ENCODE measurements at regions not wholly inside any gene's neighbourhood (a gene's known extent, or its start where the extent isn't known, plus 50 kb on each side); places are given as distances from the start of the nearest gene placed in this dataset.

DNA sequence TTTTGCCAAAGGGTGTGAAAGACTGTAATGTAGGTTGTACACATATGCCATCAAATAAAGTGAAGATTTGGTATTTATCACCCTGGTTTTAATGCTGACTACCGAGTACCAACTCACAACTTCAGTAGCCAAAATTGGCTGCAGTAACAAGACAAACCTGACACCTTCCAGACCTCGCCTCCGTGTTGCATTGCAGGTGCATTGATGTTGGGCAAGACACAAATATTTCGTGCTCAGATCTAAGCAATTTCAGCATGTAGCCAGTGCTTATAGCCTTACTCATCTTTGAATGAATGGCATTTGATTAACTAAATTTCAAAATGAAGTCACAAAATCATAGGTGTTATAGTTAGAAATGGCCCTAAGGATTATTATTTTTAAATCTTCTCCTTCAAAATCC lies 400.2 kb downstream of the SOX2 start:
- Histone ChIP-seq H3K27me3 (ENCODE audit: control insufficient read depth in 3 of 3, insufficient read depth in 3 of 3, low read length in 2 of 3) (no peaks in the 10 kb centered on the region), H3K27ac (ENCODE audit: low read depth in 1 of 2, low read length in 1 of 2) (no peak overlapping the region), H3K9me3 (ENCODE audit: control insufficient read depth in 4 of 4, insufficient read depth in 3 of 4, low read length in 3 of 4) (peaks cover 0 to 4% (median 0%) of the 10 kb centered on the region in 4 donors), H3K4me1 (ENCODE audit: control insufficient read depth in 5 of 5, insufficient read depth in 5 of 5, low read length in 5 of 5) (peaks cover 0 to 3% (median 0%) of the 10 kb centered on the region in 5 donors), H3K9ac (ENCODE audit: insufficient read depth in 1 of 2, low read length in 2 of 2) (no peak overlapping the region), H3K4me3 (no peak overlapping the region), H3K36me3 (ENCODE audit: control insufficient read depth in 4 of 4, insufficient read depth in 4 of 4, low read length in 4 of 4) (no peaks in the 10 kb centered on the region)
- WGBS, 2 donors, result 80 to 81% methylated on average over 4 of the region's 4 CpGs
- TF ChIP-seq, protein P1, sequence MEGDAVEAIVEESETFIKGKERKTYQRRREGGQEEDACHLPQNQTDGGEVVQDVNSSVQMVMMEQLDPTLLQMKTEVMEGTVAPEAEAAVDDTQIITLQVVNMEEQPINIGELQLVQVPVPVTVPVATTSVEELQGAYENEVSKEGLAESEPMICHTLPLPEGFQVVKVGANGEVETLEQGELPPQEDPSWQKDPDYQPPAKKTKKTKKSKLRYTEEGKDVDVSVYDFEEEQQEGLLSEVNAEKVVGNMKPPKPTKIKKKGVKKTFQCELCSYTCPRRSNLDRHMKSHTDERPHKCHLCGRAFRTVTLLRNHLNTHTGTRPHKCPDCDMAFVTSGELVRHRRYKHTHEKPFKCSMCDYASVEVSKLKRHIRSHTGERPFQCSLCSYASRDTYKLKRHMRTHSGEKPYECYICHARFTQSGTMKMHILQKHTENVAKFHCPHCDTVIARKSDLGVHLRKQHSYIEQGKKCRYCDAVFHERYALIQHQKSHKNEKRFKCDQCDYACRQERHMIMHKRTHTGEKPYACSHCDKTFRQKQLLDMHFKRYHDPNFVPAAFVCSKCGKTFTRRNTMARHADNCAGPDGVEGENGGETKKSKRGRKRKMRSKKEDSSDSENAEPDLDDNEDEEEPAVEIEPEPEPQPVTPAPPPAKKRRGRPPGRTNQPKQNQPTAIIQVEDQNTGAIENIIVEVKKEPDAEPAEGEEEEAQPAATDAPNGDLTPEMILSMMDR (IDR thresholded peaks at IDR 0.05; ENCODE audit: control extremely low read depth, extremely low read depth), result no peak
- DNase-seq (no peak), ATAC-seq (ENCODE audit: insufficient read depth, low FRiP score) (no peak)

DNA sequence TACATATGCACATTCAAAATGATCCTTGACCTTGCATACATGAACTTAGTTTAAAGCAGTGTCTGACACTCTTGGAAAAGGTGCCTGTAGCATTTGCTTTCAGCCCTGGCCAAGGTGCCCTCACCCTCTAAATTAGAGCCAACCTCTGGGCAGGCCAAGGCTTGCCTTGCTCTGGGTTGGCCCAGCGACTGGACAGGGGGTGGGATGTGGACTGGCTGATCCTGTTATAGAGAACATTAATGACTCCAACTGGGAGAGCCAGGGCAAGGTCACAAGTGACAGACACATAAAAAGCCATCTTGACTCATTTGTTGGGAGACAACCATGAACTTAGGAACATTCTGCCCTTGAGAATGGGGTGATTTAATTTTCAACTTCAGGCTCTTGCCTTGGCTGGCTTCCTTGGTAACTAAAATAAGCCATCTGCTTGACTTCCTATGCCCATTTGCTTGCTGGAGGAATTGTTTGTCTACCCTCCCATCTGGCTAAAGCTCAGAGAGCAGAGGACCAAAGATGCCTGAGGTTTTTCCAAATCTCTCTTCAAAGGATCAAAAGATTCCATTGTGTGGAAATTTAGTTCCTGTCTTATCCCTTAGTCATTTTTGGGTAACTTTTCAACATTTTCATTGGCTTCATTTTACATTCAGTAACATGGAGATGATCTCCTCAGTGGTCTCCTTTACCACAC lies 403.7 kb downstream of the SOX2 start:
- Histone ChIP-seq H3K4me1 (ENCODE audit: control insufficient read depth in 5 of 5, insufficient read depth in 5 of 5, low read length in 5 of 5) (peaks cover 0 to 6% (median 0%) of the 10 kb centered on the region in 5 donors), H3K27ac (ENCODE audit: low read depth in 1 of 2, low read length in 1 of 2) (no peak overlapping the region), H3K4me3 (no peak overlapping the region), H3K36me3 (ENCODE audit: control insufficient read depth in 4 of 4, insufficient read depth in 4 of 4, low read length in 4 of 4) (no peaks in the 10 kb centered on the region), H3K27me3 (ENCODE audit: control insufficient read depth in 3 of 3, insufficient read depth in 3 of 3, low read length in 2 of 3) (no peaks in the 10 kb centered on the region), H3K9me3 (ENCODE audit: control insufficient read depth in 4 of 4, insufficient read depth in 3 of 4, low read length in 3 of 4) (no peaks in the 10 kb centered on the region), H3K9ac (ENCODE audit: insufficient read depth in 1 of 2, low read length in 2 of 2) (no peak overlapping the region)
- ATAC-seq (ENCODE audit: insufficient read depth, low FRiP score) (no peak), DNase-seq (no peak)
- WGBS, 2 donors, result 78 to 89% methylated on average over 1 of the region's 1 CpG
- TF ChIP-seq, protein P1 (IDR thresholded peaks at IDR 0.05; ENCODE audit: control extremely low read depth, extremely low read depth), result no peak

DNA sequence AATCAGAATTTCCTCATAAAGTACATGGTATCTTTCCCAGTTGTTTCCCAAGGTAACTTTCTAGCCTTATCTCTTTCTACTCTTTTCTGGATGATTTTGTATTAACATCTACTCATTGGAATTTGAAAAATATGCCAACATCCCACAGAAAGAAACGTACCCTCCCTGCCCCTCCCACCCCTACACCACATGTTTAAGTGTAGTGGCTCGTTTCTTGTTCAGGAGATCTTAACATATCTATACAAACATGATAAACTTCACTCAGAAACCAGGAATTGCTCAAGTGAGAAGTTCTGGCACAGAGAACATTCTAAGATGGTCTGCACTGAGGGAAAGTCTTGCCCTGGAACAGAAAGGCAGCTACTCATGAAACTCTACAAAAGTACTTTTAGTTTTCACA lies 404.7 kb downstream of the SOX2 start:
- ATAC-seq (ENCODE audit: insufficient read depth, low FRiP score) (no peak), DNase-seq (peak in 1 of 3 donors; percentile 7)
- H3K27ac ChIP-seq (ENCODE audit: low read depth in 1 of 2, low read length in 1 of 2), result no peak overlapping the region
- no peak overlapping the region for H3K4me3 ChIP-seq
- no peaks in the 10 kb centered on the region for H3K27me3 ChIP-seq (ENCODE audit: control insufficient read depth in 3 of 3, insufficient read depth in 3 of 3, low read length in 2 of 3)
- H3K36me3 ChIP-seq (ENCODE audit: control insufficient read depth in 4 of 4, insufficient read depth in 4 of 4, low read length in 4 of 4), result no peaks in the 10 kb centered on the region
- TF ChIP-seq, protein P1 (IDR thresholded peaks at IDR 0.05; ENCODE audit: control extremely low read depth, extremely low read depth), result no peak
- 30 to 68% methylated on average over 2 of the region's 2 CpGs for WGBS, 2 donors
- no peaks in the 10 kb centered on the region for H3K9me3 ChIP-seq (ENCODE audit: control insufficient read depth in 4 of 4, insufficient read depth in 3 of 4, low read length in 3 of 4)
- peaks cover 0 to 6% (median 0%) of the 10 kb centered on the region in 5 donors for H3K4me1 ChIP-seq (ENCODE audit: control insufficient read depth in 5 of 5, insufficient read depth in 5 of 5, low read length in 5 of 5)
- H3K9ac ChIP-seq (ENCODE audit: insufficient read depth in 1 of 2, low read length in 2 of 2), result no peak overlapping the region

DNA sequence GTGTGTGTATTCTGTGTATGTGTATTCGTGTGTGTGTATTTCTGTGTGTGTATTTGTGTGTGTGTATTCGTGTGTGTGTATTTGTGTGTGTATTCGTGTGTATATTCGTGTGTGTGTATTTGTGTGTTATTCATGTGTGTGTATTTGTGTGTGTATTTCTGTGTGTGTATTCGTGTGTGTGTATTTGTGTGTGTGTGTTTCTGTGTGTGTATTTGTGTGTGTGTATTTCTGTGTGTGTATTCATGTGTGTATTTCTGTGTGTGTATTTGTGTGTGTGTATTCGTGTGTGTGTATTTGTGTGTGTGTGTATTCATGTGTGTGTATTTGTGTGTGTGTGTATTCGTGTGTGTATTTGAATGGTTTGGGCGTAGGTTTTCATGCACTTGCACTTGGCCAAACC lies 405.4 kb downstream of the SOX2 start:
- Histone ChIP-seq H3K4me1 (ENCODE audit: control insufficient read depth in 5 of 5, insufficient read depth in 5 of 5, low read length in 5 of 5) (peaks cover 0 to 6% (median 0%) of the 10 kb centered on the region in 5 donors), H3K36me3 (ENCODE audit: control insufficient read depth in 4 of 4, insufficient read depth in 4 of 4, low read length in 4 of 4) (no peaks in the 10 kb centered on the region), H3K4me3 (no peak overlapping the region), H3K27ac (ENCODE audit: low read depth in 1 of 2, low read length in 1 of 2) (no peak overlapping the region), H3K27me3 (ENCODE audit: control insufficient read depth in 3 of 3, insufficient read depth in 3 of 3, low read length in 2 of 3) (no peaks in the 10 kb centered on the region), H3K9me3 (ENCODE audit: control insufficient read depth in 4 of 4, insufficient read depth in 3 of 4, low read length in 3 of 4) (no peaks in the 10 kb centered on the region), H3K9ac (ENCODE audit: insufficient read depth in 1 of 2, low read length in 2 of 2) (no peak overlapping the region)
- WGBS, 2 donors, result 79 to 81% methylated on average over 8 of the region's 8 CpGs
- ATAC-seq (ENCODE audit: insufficient read depth, low FRiP score), result no peak
- no peak for DNase-seq
- TF ChIP-seq, protein P1 (IDR thresholded peaks at IDR 0.05; ENCODE audit: control extremely low read depth, extremely low read depth), result no peak
